Spinal cord (tissue), 9 donors: ENCODE measurements at regions not wholly inside any gene's neighbourhood (a gene's known extent, or its start where the extent isn't known, plus 50 kb on each side); places are given as distances from the start of the nearest gene placed in this dataset.
A peak's percentile ranks its signal among the peaks of the same experiment; 100 is the strongest.

ENCODE experiments used
- DNase-seq, 6 donors: peaks; one replicate each; pipeline versions ENCODE4 v3.0.0 to v3.0.0-alpha.2; 2013 to 2015; ENCODE audit warnings: low spot score in 6 of 6, low read depth in 4 of 6
- H3K27ac ChIP-seq: one replicate; pipeline ENCODE4 v1.5.1; 2013; ENCODE audit warnings: low read depth, low read length, control low read depth
- H3K27me3 ChIP-seq: one replicate; pipeline ENCODE4 v1.6.1; 2013; ENCODE audit warnings: low read length; ENCODE audit not compliant: control insufficient read depth, insufficient read depth
- H3K36me3 ChIP-seq: one replicate; pipeline ENCODE4 v1.6.1; 2013; ENCODE audit warnings: low read length; ENCODE audit not compliant: control insufficient read depth, insufficient read depth
- H3K4me1 ChIP-seq: one replicate; pipeline ENCODE4 v1.6.1; 2013; ENCODE audit warnings: low read length; ENCODE audit not compliant: control insufficient read depth, insufficient read depth
- H3K4me3 ChIP-seq: one replicate; pipeline ENCODE4 v1.5.1; 2013; ENCODE audit warnings: low read depth, low read length, control low read depth
- H3K9me3 ChIP-seq: one replicate; pipeline ENCODE4 v1.6.1; 2013; ENCODE audit warnings: low read length; ENCODE audit not compliant: control insufficient read depth, insufficient read depth
- WGBS: methylation state at CpG from one replicate; pipeline ENCODE4 v1.1.5; 2013; ENCODE audit warnings: missing lambda C conversion rate; ENCODE audit not compliant: insufficient coverage; 5-methylcytosine and 5-hydroxymethylcytosine counted together
- donor health status: healthy.

DNA sequence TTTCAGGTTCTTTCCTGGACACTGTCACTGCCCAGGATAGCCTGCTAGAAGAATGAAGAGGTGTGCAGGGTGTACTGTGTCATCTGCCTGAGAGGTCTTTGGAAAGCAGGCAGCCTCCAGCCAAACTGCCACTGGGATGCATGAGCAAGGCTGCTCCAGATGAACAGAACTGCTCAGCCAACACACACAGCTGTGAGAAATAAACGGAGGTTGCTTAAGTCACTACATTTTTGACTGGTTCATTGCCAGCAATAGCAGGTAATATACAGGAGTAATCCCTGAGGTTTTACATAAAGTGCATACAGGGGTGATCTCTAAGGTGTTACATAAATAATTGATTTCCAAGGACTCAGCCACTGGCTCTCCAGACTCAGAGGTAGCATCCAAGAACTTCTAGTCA is 516.9 kb downstream of the BRINP3 start:
- H3K4me3 ChIP-seq, result no peak overlapping the region
- peak in 1 of 6 donors; percentile 21 for DNase-seq
- H3K9me3 ChIP-seq, result no peaks in the 10 kb centered on the region
- H3K27ac ChIP-seq, result no peak overlapping the region
- H3K4me1 ChIP-seq, result no peaks in the 10 kb centered on the region
- H3K36me3 ChIP-seq, result no peaks in the 10 kb centered on the region
- H3K27me3 ChIP-seq, result no peaks in the 10 kb centered on the region
- WGBS, result 80% methylated on average over 1 of the region's 1 CpG

DNA sequence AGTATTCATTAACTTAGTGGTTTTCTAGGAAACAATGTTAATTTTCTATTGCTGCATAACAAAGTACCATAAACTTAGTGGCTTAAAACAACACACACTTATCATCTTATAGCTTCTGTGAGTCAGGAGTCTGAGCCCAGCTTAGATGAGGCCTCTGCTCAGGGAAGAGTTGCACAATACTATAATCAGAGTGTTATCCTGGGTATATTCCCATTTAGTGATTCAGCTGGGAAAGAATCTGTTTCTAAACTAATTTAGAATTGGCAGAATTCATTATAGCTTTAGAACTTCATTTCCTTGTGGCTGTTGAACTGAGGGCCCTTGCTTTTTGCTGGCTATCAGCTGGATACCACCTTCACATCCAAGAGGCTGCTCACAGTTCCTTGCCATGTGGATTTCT is 515.5 kb downstream of the BRINP3 start:
- Histone ChIP-seq H3K36me3 (no peaks in the 10 kb centered on the region), H3K9me3 (no peaks in the 10 kb centered on the region), H3K4me1 (no peaks in the 10 kb centered on the region), H3K4me3 (no peak overlapping the region), H3K27ac (no peak overlapping the region), H3K27me3 (no peaks in the 10 kb centered on the region)
- DNase-seq, result no peak

DNA sequence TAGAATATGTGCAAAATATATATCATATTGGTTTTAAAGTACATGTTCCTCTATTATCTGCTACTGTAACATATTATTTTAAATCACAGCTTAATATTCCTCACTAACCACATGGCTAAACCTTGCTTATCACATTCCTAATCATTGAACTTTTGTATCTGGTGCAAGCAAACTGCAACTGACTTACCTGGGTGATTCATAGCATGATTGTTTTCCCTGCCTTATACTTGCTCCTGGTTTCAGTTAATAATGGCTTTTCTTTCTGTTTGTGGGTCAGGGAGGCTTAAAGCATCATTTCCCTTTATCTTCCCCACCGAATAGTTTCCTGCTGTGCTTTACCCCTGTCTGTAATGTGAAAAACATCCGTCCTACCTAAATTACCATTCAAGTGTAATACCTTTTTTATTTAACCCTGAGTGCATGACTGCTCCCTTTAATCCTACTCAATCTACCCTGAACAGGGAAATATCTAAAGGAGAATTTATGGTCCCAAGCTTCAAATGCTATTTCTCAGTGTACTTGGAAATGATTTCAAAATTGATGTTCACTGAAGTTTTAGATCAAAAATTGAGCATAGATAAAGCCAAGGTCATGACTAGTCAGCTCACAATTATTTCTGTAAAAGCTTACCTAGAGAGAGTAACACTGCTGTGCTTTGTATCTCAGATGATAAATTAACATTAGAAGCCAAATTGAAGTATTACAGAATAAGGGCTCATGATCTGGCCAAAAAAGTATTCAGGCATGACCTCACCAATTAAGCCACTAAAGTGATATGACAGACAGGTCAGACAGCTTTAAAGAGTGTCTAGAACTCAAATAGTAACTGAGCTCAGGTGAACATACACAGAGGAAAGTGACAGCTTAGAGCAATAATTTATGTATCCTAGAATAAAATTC is 507.1 kb downstream of the BRINP3 start:
- peak in 1 of 6 donors; percentile 70 for DNase-seq
- H3K27ac ChIP-seq, result no peak overlapping the region
- WGBS, result 20% methylated on average over 2 of the region's 2 CpGs
- H3K9me3 ChIP-seq, result no peaks in the 10 kb centered on the region
- H3K4me3 ChIP-seq, result no peak overlapping the region
- H3K4me1 ChIP-seq, result no peaks in the 10 kb centered on the region
- H3K27me3 ChIP-seq, result no peaks in the 10 kb centered on the region
- H3K36me3 ChIP-seq, result no peaks in the 10 kb centered on the region

DNA sequence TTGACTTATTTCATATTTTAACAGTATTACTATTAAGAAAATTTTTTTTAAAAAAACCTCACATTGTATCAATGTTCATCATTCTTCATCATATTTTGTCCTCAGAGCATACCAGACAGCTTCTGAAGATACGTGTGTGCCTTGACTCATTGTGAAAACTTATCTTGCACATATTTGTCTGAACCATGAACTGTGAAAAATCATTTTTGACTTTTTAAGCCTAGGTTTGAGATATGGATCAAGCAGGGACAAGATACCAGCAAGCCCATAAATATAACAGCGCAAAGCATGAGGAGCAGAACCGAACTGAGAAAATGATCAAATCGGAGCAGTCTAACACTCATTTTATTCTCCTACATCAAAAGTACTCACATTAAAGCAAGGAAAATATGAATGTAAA is 506.0 kb downstream of the BRINP3 start:
- H3K27ac ChIP-seq, result no peak overlapping the region
- no peaks in the 10 kb centered on the region for H3K27me3 ChIP-seq
- no peaks in the 10 kb centered on the region for H3K4me1 ChIP-seq
- H3K4me3 ChIP-seq, result no peak overlapping the region
- no peaks in the 10 kb centered on the region for H3K9me3 ChIP-seq
- no CpG with 5 or more reads among the region's 4 CpGs for WGBS
- no peak for DNase-seq
- H3K36me3 ChIP-seq, result no peaks in the 10 kb centered on the region

DNA sequence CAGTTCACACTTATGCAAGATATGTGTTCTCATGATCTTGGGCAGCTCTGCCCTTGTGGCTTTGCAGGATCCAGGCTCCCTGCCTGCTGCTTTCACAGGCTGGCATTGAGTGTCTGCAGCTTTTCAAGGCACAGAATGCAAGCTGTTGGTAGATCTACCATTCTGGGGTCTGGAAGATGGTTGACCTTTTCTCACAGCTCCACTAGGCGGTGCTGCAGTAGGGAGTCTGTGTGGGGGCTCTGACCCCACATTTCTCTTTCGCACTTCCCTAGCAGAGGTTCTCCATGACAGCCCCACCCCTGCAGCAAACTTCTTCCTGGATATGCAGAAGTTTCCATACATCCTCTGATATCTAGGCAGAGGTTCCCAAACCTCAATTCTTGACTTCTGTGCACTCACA is 500.5 kb downstream of the BRINP3 start:
- no peak overlapping the region for H3K4me3 ChIP-seq
- H3K27ac ChIP-seq, result no peak overlapping the region
- H3K4me1 ChIP-seq, result no peaks in the 10 kb centered on the region
- no peaks in the 10 kb centered on the region for H3K27me3 ChIP-seq
- 100% methylated on average over 1 of the region's 2 CpGs for WGBS
- H3K36me3 ChIP-seq, result no peaks in the 10 kb centered on the region
- H3K9me3 ChIP-seq, result no peaks in the 10 kb centered on the region
- DNase-seq, result no peak

DNA sequence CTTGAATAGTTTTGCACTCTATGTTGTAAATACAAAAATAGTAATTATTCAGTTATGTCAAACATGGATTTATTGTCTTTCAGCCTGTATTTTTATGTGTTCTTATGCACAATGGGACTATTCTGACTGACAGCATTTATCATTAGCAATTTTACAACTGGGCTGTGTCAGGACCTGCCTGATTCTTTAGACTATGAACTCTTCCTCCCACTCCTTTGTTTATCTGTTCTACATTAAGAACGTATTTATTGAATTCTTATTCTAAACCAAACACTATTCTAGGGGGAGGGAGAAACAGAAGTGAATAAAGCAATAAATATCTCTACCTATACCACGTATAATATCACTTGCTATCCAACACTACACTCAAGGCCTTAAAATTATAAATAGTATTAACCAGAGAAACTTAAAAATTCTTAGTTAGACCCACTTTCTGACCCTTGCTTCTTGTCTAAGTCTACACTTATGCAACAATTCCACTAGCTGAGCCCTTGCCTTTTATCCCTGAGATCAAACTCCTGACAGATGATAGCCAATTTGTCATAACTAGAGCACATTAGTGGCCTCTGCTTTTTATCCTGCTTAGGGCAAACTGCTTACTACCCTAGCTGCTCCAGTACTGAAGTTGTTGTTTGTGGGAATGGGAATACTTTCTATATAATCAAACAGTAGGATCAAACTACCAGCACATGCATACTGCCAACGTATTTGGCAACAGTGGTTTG is 494.3 kb downstream of the BRINP3 start:
- no peaks in the 10 kb centered on the region for H3K4me1 ChIP-seq
- H3K27me3 ChIP-seq, result no peaks in the 10 kb centered on the region
- no peak overlapping the region for H3K27ac ChIP-seq
- H3K4me3 ChIP-seq, result no peak overlapping the region
- no peak for DNase-seq
- H3K9me3 ChIP-seq, result no peaks in the 10 kb centered on the region
- no peaks in the 10 kb centered on the region for H3K36me3 ChIP-seq
- no CpG with 5 or more reads among the region's 3 CpGs for WGBS

DNA sequence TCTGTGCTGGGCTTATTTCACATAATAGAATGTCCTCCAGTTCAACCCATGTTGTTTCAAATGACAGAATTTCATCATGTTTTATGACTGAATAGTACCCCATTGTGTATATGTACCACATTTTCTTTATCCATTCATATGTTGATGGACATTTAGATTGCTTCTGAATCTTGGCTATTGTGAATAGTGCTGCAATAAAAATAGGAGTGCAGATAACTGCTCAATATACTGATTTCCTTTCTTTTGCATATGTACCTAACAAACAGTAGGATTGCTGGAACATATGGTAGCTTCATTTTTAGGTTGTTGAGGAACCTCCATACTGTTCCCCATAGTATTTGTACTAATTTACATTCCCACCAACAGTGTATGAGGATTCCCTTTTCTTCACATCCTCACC is 491.1 kb downstream of the BRINP3 start:
- H3K36me3 ChIP-seq, result no peaks in the 10 kb centered on the region
- no peaks in the 10 kb centered on the region for H3K9me3 ChIP-seq
- H3K4me3 ChIP-seq, result no peak overlapping the region
- no peak for DNase-seq
- H3K4me1 ChIP-seq, result no peaks in the 10 kb centered on the region
- H3K27me3 ChIP-seq, result no peaks in the 10 kb centered on the region
- H3K27ac ChIP-seq, result no peak overlapping the region

DNA sequence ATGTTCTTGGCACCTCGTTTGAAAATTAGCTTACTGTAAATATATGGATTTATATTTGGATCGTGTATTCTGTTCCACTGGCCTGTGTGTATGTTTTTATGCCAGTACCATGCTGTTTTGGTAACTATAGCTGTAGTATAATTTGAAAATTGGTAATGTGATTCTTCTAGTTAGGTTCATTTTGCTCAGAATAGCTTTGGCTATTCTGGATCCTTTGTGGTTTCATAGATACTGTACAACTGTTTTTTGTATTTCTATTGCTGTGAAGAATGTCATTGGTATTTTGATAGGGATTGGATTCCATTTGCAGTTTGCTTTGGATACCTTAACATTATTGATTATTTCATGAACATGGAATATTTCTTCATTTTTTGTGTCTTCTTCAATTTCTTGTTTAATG is 490.2 kb downstream of the BRINP3 start:
- Histone ChIP-seq H3K27ac (no peak overlapping the region), H3K9me3 (peaks cover 2% of the 10 kb centered on the region), H3K4me1 (no peaks in the 10 kb centered on the region), H3K27me3 (no peaks in the 10 kb centered on the region), H3K4me3 (no peak overlapping the region), H3K36me3 (no peaks in the 10 kb centered on the region)
- WGBS, result 100% methylated on average over 1 of the region's 2 CpGs
- no peak for DNase-seq

DNA sequence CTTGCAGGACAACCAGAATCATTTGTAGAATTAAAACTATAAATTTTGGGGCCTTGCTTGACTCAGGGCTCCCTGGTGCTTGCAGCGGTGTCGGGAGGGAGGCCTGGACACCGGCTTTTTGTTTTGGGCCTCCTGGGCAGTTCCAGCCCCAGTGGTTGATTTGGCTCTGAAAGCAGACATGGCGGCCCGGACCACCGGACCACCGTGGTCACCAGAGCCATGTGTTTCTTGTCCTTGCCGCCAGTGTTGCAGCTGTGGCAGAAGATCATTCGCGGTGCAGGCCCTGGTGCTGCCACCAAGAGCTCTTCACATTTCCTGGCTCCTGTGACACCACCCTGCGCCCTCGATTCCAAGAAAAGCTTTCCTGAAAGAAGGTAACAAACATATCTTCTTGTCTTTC is 484.8 kb downstream of the BRINP3 start:
- Histone ChIP-seq H3K4me1 (no peaks in the 10 kb centered on the region), H3K9me3 (peaks cover 2% of the 10 kb centered on the region), H3K4me3 (no peak overlapping the region), H3K36me3 (no peaks in the 10 kb centered on the region), H3K27ac (no peak overlapping the region), H3K27me3 (no peaks in the 10 kb centered on the region)
- no peak for DNase-seq
- WGBS, result 98% methylated on average over 10 of the region's 12 CpGs

DNA sequence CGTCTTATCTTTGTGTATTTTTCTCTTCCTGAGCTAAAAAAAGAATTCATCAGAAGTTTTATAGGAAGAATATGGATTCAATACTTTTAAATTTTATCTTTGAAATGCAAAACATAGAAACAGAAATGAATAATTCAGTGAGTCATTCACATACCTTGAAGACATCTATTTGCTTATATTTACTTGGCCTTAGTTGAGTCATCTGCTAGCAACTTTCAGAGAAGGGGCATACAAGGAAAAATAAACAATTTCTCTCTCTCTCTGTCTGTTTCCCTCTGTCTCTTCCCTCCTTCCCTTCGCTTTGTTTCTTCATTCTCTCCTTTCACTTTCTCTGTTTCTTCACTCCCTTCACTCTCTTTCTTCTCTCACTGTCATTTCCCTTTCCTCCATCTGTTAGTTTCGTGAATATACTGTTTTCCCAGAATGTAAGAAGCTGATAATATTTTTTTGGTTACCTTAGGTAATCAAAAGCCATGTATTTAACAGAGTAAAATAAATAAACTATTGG is 477.2 kb downstream of the BRINP3 start:
- Histone ChIP-seq H3K36me3 (no peaks in the 10 kb centered on the region), H3K27ac (no peak overlapping the region), H3K4me3 (no peak overlapping the region), H3K4me1 (no peaks in the 10 kb centered on the region), H3K9me3 (no peaks in the 10 kb centered on the region), H3K27me3 (no peaks in the 10 kb centered on the region)
- no peak for DNase-seq
- 100% methylated on average over 1 of the region's 3 CpGs for WGBS
